Amniotic stem cell (primary cell): ENCODE measurements at regions not wholly inside any gene's neighbourhood (a gene's known extent, or its start where the extent isn't known, plus 50 kb on each side); places are given as distances from the start of the nearest gene placed in this dataset.

Experiments used
- DNase-seq: peaks from one replicate; lab custom pipeline; 2025; lab: John Stamatoyannopoulos, UW

DNA sequence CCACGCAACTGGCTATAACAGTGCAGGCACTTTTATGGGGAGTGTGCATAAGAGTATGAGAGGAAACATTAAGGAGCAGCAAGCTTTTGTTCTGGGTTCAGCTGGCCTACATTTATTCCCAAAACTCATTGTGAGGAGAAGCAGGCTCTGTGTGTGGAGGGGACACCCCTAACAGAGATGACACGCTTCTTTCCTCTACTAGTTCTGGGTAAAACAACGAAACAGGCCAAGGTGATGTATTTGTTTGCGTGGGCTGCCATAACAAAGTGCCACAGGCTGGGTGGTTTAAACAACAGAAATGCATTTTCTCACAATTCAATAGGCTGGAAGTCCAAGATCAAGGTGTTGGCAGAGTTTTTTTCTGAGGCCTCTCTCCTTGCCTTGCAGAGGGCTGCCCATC is 488.6 kb downstream of the MID1IP1 start:
- no peak for DNase-seq

DNA sequence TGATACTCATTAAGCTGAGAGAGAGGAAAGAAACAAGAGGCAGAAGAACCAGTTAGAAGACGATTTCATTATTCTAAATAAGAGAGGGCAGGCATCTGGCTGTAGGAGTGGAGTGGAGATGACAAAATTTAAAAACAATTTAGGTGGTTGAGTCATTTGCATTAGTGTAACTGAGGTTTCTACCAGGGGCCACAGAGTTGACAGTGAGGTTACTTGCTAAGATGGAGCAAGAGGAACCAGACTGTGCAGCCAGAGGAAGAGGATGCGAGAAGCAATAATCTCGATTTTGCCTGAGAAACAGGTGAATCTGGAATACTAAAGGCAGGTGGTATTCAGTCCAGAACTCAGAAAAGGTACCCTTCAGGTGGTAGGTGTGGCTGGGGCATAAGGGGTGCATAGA is 491.9 kb downstream of the MID1IP1 start:
- no peak for DNase-seq

DNA sequence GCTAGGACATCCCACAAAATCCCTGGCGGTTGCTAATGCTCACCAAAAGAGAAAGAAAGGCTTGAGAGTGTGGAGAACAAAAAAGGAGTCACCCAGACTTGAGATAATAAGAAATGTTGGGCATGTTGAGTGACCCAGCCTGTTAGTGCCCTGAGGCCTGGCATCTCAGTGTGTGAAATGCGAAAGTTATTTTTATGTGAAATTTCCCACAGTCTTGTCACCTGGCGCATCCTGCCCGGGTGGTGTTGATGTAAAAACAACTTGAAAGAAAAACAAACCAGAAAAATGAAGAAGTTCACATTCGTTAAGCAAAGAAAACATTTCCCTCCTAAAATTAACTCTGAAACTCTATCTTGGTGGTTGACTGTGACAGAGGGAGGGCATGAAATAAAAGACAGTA is 495.2 kb downstream of the MID1IP1 start:
- no peak for DNase-seq

DNA sequence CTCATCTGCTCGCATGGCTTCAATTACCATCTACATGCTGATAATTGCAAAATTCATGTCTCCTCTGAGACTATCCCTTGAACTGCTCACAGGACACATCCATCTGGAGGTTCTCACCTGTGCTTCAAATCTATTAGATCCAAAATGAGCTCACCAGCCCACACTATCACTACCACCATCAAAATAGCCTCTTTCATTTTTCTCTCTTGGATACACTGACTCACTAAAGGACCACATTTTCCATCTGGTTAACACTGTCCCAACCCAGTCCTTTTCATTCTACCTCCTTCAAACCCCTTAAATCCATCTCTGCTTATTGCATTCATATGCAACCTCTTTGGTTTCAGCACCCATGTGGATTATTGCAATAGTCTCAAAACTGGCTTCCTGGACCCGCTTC is 497.6 kb downstream of the MID1IP1 start:
- no peak for DNase-seq

DNA sequence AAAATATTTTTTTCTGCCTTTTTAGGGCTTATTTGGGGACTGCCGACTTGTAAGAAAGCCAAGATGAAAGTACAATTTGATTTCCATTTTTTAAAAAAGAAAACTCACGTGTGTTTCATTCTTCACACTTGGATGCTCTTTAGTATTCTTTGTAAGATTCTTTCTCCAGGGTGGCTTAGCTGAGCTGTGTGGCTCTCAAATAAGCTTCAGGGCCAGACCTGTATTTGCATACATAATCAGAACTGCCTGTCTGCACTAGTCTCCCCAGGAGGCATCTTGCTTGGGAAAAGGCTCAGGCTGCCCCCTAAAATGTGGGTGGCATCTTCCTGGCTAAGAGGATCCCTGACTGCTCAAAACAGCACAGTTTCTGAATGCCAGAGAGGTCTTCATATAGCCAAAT is 498.4 kb downstream of the MID1IP1 start:
- no peak for DNase-seq

DNA sequence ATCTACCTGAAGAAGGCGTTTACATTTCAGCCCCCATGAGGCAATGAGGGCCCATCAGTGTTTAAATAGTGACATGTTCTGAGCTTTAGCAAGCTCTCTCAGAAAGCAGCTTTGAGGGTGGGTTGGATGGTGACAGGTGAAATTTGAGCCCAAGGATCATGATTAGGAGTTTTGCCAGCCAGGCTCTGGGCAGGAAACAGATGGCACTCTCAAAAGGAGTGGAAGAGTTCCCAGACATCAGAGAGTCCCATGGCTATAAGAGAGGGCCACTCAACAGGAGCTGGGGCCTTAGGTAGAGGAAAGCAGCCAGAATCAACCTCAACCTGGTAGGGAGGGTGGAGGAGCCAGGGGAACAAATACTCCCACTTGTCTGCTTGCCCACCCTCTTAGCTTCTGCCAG is 499.8 kb downstream of the MID1IP1 start:
- DNase-seq, result no peak

DNA sequence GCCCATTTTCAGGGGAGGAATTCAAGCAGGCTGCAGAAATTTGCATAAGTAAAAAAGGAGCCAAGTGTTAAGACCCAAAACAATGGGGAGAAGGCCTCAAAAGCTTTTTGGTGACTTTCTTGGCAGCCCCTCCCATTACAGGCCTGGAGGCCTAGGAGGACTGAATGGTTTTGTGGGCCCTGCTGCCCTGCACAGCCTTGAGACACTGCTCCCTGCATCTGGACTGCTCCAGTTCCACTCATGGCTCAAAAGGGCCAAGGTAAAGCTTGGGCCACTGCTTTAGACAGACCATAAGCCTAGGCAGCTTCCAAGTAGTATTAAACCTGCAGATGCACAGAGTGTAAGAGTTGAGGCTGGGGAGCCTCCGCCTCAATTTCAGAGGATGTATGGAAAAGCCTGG is 501.6 kb downstream of the MID1IP1 start:
- no peak for DNase-seq

DNA sequence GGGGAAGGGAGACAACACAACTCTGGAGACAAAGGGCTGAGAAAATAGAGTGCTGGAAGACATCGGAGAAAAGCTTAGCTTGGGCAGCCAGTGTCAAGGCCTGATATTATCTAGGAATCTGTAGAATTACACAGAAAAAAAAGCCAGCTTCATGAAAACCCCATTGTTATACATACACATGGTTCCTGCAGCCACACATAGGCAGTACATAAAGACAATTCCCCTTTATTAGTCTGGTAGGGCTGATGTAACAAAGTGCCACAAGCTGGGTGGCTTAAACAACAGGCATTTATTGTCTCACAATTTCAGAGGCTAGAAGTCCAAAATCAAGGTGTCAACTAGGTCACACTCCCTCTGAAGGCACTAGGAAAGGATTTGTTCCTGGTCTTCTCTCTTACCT is 503.5 kb downstream of the MID1IP1 start:
- no peak for DNase-seq

DNA sequence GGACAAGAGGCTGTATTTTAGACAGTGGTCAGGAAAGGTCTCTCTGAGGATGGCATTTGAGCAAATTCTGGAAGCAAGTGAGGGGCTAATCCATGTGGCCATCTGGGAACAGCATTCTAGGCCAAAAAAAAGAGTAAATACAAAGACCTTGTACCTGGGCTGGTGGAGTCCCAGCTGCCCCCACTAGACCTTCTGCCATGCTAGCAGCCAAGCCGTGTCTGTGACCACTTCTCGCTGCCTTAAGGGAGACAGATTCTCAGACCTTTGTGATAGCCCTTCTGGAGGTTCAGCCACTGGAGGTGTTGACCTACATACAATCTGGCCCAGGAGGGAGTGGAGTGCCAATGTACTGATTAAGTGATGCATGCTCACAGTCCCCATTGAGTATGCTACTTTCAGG is 506.2 kb downstream of the MID1IP1 start:
- DNase-seq, result no peak

DNA sequence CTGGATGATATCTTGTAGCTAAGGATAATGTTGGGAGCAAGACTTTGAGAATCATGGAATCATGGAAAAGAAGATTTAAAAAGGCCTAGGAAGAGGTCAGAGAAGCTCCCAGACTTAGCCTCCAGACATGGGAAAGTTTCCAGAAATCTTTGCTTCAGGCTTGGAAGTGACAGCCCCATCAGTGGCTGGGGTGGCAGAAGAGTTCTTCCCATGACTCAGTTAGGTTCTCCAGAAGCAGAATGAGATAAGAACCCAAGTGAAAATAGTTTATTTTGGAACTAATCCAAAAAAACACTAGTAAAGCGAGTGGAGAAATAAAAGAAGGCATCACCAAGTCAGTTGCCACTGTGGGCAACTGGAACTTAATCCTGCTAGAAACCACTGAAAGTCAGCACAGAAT is 506.9 kb downstream of the MID1IP1 start:
- DNase-seq, result no peak

DNA sequence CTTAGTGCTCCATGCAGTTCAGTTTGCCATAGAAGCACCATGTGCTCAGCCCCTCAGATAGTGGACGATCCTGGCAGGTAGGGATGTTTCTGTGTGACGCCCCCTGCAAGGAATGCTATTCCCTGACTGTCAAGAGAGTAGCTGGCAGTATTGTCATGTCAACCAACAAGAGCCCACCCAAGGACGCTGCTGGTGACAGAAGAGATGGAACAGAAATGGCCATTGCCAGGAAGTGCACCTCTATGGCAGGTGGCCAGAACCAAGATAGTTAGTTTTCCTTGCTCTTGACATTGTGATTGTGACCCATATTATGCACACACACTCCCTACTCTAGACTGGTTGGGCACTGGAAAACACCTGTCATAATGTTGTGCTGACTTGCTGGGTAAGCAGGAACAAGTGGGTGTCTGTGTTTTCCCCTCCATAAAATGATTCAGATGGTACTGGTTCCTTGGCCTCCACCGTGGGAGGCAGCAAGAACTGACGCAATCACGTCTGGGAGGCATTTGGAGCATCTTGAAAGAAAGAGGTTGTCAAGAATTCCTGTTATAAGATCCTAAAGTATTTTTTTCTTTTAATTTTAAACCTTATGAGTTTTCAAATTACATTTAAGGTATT is 507.9 kb downstream of the MID1IP1 start:
- no peak for DNase-seq

DNA sequence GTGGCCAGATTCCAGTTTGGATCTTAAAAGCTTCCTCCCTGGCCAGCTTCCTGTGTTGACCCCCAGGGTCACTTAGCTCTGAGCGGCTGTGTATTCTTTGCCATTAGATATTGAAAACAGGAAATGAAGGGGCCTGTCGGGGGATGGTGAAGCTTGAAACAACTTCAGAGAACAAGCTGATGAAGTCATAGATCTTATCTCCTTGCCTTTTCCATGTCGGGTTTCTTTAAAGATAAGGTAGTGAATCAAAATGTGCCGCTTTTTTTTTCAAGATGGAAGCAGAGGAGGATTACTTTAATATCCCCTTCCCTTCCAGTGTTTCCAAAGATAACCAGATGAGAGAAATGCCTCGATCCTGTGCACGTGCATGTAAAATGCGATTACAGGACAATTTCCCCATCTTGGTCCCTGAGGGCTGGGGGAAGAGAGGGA is 508.5 kb downstream of the MID1IP1 start:
- DNase-seq, result no peak

DNA sequence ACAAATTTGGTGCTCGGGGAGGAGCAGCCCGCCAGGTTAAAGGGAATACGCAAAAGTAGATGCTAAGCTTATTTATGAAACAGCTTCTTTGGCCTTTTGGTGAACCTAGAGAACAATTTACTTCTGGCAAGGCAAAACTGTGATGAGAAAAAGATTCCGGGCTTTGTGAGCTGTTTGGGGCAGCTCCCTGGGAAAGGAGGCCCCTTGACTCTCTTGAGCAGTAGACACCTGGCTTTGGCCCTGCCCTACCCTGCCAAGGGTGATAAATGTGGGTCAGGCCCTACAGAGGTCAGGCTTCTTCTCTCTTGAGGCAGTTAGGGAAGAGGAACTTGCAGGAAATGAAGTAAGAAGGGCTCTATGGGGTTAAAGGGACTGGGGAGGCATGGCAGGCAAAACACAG is 509.6 kb downstream of the MID1IP1 start:
- DNase-seq, result no peak

DNA sequence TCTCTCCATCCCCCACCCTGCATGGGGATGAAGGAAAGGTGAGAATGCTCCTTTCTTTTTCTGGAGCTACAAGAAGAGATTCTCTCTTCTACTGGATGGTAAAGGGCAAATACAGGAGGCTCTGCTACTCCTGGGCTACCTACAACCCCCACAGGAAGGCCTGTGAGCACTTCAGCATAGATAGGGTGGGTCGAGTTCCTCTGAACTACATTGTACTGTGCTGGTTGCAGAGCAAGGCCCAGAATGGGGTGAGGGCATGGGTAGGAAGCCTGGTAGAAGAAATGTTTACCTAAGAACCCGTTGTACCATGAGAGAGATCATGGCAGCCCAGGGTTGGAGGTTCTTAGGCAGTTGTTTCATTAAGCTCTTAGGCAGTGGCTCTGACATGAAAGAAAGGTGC is 510.4 kb downstream of the MID1IP1 start:
- DNase-seq, result no peak

DNA sequence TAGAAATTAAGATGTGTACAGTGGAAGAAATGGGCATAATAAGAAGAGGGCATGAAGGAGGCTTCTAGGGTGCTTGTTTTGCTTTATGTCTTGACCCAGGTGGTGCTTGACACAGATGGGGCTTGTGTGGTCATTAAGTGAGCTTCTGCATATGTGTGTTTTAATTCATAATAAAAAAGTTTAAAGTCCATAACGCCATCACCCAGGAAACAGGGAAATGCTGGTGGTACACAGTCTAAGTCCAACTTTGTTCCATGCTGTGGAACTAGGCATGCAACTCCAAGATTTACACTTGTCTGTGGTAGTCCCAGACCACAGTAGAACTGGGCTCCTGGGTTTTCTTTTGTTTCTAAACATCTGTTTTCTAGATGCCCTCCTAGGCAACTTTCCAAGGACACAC is 511.9 kb downstream of the MID1IP1 start:
- DNase-seq, result no peak

DNA sequence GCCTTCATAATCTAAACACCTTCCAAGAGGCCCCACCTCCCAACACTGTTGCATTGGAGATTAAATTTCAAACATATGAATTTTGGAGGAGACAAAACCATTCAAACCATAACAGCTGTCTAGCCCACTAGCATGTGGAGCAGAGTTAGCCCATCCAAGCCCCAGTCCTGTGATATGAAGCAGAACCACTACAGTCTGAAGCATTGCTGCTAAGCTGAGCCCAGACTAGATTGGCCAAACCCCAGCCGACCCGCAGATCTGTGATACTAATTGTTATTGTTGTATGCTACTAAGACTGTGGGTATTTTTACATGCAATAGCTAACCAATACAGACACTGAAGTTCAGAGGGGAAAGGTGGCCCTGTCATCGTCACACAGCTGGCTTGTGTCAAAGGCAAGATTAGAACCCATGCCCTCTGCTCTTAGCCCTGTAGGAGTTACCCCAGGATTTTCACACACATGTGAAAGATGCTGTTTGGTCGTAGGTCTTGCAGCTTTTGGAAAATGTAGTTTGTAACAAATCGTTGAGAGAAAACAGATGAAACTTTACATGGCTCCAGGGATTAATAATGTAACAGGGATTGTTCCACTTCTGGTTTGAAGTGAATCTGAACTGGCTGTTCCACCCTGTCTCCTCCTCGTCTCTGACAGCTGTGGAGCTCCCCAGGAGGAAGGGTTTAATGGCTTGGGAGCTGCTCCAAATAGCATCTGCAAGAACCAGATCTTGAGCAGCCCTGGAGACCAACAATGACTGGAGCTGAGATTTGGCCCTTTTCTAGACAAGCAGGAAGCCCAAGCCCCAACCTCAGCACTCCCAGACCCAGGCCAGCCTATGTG is 517.5 kb downstream of the MID1IP1 start:
- DNase-seq, result no peak

DNA sequence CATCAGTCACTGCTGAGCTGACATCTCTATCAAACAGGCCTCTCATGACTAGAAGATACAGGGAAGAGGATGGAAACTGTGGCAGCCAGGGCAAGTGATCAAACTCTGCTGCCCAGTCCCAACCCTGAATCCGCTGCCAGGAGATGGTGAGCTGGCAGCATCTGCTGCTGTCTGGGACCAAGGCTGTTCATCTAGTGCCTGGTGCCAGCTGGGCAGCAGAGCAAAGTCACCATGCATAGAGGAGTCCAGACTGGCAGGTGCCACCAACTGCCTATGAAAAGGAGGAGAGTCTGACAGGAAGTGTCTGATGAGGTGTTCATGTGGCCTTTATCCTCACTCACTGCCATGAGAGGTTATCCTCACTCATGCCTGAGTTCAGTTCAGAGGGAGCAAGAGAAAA is 518.9 kb downstream of the MID1IP1 start:
- no peak for DNase-seq

DNA sequence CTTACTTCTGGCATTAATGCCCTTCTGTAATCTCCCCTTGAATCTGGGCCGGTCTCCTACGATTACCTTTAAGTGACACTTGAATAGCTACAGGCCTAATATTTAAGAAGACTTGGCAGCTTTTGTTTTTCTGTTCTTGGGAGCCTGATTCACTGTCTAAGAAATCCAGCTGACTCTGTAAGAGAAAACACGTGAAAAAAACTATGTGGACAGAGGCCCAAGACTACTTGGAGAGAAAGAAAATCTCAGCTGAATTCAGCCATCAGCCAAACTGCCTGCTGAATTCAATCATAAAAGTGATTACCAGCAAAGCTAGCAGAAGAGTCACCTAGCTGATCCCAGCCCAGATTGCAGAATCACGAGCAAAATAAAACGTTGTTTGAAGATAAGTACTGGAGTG is 521.2 kb downstream of the MID1IP1 start:
- DNase-seq, result no peak

DNA sequence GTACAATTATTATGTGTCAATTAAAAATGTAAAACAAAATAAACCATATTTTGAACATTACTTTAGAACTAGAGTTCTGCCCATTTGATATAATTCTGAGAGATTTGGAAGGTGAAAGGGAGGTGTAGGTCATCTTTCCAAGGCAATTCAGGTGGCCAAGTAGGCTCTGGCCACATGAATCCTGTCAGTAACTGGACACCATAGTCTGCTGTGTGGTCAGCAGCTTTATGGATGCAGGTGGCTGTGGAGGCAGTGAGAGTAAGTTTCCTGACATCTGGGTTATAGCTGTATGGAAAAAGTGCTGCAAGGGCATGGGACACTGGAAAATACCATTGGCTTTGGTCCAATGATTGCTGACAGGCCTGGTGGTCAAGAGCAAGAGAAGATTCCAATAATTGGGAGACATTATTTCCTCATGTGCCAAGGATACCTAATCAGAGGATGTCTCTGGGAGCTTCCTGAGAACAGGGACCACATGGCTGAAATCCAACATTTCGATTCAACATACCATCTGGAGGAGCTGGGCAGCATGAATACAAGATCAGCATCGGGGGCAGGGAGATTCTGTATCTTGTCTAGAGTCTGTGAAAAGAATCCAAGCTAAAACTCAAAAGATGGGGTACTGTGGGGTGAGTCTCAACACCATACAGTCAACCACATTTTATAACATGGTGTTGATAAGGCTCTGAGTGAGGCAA is 523.1 kb downstream of the MID1IP1 start:
- DNase-seq, result no peak

DNA sequence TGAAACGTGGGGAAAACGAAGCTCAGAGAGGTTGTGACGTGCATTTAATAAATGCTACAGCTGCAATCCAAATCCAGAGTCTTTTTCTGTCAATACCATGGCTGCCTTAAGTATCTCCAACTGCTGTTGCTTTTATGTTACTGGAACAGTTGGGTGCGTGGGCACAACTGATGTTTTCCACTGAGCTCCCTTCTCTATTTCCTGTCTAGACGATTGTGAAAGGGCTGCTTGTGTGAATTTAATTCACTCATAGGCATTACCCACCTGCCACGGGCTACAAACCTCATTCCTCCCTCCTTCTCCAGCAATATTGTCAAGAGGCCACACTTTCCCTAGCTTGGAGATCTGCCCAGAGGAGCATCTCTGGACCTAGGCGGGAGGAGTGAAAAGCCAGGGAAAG is 526.0 kb downstream of the MID1IP1 start:
- DNase-seq, result no peak

DNA sequence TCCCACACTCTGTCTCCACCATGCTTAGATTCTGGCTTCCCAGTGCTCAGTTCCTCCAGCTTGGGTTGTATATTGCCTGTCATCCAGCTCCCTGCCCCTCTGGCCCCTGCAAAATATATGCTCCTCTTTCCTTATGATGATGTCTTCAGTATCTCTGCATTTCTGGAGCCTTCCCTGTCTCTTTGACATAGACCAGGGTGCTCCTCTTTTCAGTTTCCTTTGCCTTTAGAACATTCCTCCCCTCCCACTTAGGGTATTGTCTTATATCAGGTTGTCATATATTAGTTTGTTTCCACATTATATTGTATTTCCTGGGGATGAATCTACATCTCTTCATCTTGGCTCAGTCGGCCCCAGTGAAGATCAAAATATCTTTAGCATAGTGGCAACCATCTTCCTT is 526.4 kb downstream of the MID1IP1 start:
- no peak for DNase-seq

DNA sequence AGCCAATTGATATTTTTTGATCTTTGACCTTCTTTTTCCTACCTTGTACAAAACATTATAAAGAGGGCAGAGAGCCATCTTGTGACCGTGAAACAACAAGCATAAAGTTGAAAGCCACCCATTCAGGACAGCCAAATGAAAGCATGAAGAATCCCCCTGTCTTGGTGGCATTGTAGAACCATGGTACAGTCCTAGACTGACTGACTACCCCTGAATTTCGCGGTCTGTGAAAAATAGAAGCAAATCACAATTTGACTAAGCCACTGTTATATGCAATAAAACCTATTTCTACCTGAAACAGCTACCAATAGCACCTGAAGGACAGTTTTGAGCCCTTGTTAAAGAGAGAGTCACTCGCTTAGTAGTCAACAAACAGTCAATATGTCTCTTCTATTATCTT is 527.4 kb downstream of the MID1IP1 start:
- DNase-seq, result no peak

DNA sequence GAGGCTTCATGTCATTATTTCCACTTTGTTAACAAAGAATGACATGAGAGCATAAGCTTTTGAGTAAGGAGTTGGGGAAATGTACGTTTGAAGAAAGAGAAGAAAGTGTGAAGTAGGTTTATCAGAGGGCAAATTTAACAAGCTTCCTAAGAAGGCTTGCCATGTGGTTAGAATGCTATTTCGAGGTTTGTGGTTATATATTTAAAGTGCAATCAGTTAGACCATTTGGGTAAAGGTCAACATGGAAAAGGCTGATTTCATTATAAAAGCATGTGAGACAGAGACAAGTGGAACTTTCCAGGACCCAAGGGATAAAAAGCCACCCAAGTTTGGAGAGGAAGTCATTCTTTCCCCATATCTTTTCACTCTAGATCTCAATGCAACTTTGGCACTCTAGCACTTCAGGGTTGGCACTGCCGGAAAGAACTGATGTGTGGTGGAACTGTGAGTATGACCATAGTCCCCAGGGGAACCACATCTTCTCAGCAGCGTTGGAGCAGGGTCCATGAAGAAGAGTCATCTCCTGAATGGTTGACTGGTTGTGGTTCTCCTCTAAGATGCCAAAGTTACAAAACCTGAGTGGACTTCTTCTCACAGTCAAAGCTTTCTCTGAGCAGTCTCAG is 529.9 kb downstream of the MID1IP1 start:
- DNase-seq, result no peak
